Liver (tissue), 3 donors: ENCODE measurements at regions not wholly inside any gene's neighbourhood (a gene's known extent, or its start where the extent isn't known, plus 50 kb on each side); places are given as distances from the start of the nearest gene placed in this dataset.

Experiments
- ATF3 ChIP-seq: IDR thresholded peaks from 2 replicates; pipeline ENCODE4 v1.6.1; 2016; ENCODE audit warnings: antibody characterized with exemption
- FOXA1 ChIP-seq: IDR thresholded peaks from 2 replicates; pipeline ENCODE4 v1.6.1; 2016; ENCODE audit warnings: antibody characterized with exemption
- HNF4A ChIP-seq, 2 donors: conservative IDR thresholded peaks; 2 replicates each; pipeline ENCODE4 v1.6.1; 2016; ENCODE audit warnings: antibody characterized with exemption in 2 of 2, mild to moderate bottlenecking in 2 of 2
- JUND ChIP-seq, 2 donors: IDR thresholded peaks; 2 replicates each; pipeline ENCODE4 v1.6.1; 2016; ENCODE audit warnings: antibody characterized with exemption in 2 of 2
- MAX ChIP-seq: IDR thresholded peaks from 2 replicates; pipeline ENCODE4 v1.6.1; 2016; ENCODE audit warnings: antibody characterized with exemption
- RAD21 ChIP-seq, 2 donors: IDR thresholded peaks; 2 replicates each; pipeline ENCODE4 v1.6.1; 2016; ENCODE audit warnings: antibody characterized with exemption in 2 of 2, mild to moderate bottlenecking in 2 of 2
- SP1 ChIP-seq: IDR thresholded peaks from 2 replicates; pipeline ENCODE4 v1.6.1; 2018; ENCODE audit warnings: antibody characterized with exemption, mild to moderate bottlenecking
- TAF1 ChIP-seq: conservative IDR thresholded peaks from 2 replicates; pipeline ENCODE4 v1.6.1; 2016; ENCODE audit warnings: antibody characterized with exemption, mild to moderate bottlenecking
- YY1 ChIP-seq: IDR thresholded peaks from 2 replicates; pipeline ENCODE4 v1.6.1; 2016; ENCODE audit warnings: antibody characterized with exemption, mild to moderate bottlenecking
- ZBTB33 ChIP-seq: IDR thresholded peaks from 2 replicates; pipeline ENCODE4 v1.6.1; 2016; ENCODE audit warnings: antibody characterized with exemption
- TF ChIP-seq, protein P1 (sequence below): fragments of 150-350 bp; IDR thresholded peaks from 2 replicates; pipeline ENCODE4 v1.5.1; 2017; ENCODE audit warnings: improper control_type of control experiment, low read depth, low read length; ENCODE audit not compliant: missing input control
- TF ChIP-seq, protein P2 (sequence below): IDR thresholded peaks from 2 replicates; pipeline ENCODE4 v1.6.1; 2016; ENCODE audit warnings: antibody characterized with exemption, mild to moderate bottlenecking
- donor health status: healthy.
- donor health status: healthy.

DNA sequence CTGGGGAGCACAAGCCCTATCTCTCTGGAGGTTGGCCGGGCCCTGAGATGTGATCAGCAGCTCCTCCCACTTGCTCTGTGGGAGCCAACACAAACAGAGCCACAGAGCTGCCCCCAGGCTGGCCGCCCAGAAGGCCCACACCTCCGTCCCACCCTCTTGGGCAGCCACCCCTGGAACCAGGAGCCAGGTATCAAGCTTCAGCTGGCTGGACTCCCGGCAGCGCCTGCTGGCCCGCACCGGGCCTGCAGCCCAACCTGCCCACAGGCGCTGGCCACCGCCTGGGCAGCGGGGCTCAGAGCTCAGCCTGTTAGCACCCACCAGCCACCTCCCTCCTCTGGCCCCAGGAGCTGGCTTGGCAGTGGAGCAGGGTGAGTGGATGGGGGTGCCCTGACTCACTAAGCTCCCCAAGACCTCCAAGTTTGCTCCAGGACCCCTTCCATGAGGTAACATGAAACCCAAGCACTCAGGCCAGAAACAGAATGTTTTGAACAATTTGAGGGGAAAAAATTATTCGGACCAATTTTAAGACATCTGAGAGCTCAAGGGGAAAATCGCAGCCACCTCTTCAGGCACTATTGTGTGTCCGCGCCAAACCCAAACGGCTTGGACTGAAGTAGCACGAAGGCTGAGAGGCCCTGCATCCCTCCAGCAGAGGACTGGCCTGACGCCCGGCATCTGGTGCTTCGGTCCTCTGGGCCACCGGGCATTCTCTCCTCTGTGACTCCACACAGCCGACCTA, 450.8 kb downstream of the SOX6 start:
- TF ChIP-seq JUND (IDR thresholded peaks at IDR 0.05) (no peak), MAX (no peak), TAF1 (no peak), ZBTB33 (no peak), ATF3 (no peak), RAD21 (IDR thresholded peaks at IDR 0.05) (no peak), FOXA1 (no peak), SP1 (no peak), HNF4A (conservative IDR thresholded peaks at IDR 0.05) (no peak), YY1 (no peak)
- TF ChIP-seq, protein P1, sequence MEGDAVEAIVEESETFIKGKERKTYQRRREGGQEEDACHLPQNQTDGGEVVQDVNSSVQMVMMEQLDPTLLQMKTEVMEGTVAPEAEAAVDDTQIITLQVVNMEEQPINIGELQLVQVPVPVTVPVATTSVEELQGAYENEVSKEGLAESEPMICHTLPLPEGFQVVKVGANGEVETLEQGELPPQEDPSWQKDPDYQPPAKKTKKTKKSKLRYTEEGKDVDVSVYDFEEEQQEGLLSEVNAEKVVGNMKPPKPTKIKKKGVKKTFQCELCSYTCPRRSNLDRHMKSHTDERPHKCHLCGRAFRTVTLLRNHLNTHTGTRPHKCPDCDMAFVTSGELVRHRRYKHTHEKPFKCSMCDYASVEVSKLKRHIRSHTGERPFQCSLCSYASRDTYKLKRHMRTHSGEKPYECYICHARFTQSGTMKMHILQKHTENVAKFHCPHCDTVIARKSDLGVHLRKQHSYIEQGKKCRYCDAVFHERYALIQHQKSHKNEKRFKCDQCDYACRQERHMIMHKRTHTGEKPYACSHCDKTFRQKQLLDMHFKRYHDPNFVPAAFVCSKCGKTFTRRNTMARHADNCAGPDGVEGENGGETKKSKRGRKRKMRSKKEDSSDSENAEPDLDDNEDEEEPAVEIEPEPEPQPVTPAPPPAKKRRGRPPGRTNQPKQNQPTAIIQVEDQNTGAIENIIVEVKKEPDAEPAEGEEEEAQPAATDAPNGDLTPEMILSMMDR = no peak
- TF ChIP-seq, protein P2, sequence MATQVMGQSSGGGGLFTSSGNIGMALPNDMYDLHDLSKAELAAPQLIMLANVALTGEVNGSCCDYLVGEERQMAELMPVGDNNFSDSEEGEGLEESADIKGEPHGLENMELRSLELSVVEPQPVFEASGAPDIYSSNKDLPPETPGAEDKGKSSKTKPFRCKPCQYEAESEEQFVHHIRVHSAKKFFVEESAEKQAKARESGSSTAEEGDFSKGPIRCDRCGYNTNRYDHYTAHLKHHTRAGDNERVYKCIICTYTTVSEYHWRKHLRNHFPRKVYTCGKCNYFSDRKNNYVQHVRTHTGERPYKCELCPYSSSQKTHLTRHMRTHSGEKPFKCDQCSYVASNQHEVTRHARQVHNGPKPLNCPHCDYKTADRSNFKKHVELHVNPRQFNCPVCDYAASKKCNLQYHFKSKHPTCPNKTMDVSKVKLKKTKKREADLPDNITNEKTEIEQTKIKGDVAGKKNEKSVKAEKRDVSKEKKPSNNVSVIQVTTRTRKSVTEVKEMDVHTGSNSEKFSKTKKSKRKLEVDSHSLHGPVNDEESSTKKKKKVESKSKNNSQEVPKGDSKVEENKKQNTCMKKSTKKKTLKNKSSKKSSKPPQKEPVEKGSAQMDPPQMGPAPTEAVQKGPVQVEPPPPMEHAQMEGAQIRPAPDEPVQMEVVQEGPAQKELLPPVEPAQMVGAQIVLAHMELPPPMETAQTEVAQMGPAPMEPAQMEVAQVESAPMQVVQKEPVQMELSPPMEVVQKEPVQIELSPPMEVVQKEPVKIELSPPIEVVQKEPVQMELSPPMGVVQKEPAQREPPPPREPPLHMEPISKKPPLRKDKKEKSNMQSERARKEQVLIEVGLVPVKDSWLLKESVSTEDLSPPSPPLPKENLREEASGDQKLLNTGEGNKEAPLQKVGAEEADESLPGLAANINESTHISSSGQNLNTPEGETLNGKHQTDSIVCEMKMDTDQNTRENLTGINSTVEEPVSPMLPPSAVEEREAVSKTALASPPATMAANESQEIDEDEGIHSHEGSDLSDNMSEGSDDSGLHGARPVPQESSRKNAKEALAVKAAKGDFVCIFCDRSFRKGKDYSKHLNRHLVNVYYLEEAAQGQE = no peak
